Endothelial cell of umbilical vein (primary cell): ENCODE measurements at regions not wholly inside any gene's neighbourhood (a gene's known extent, or its start where the extent isn't known, plus 50 kb on each side); places are given as distances from the start of the nearest gene placed in this dataset.

Experiments
- BruUV-seq: library from RNA; stranded (reverse); fragments of 400-500 nt; replicated peaks from 2 replicates; lab custom pipeline; 2021; lab: Mats Ljungman, UMichigan
- CTCF ChIA-PET: fragments of 300-600, 350-600 bp; sonication (Branson Sonifier 250); formaldehyde crosslinking; loops from one replicate; lab custom pipeline; 2021; ENCODE audit warnings: antibody characterized with exemption, inconsistent platforms; lab: Charles Lee
- POLR2A ChIA-PET: fragments of 300-600, 350-600 bp; sonication (Branson Sonifier 250); formaldehyde crosslinking; loops from one replicate; lab custom pipeline; 2021; ENCODE audit warnings: antibody characterized with exemption, inconsistent platforms; lab: Charles Lee
- DNase-seq: peaks from one replicate; pipeline ENCODE4 v3.0.0-alpha.2; 2011; ENCODE audit warnings: low read depth, low spot score
- FAIRE-seq: peaks from 2 replicates; lab custom pipeline; 2011; peaks lifted over from hg19 to GRCh38; lab: Jason Lieb, UNC
- H2AFZ ChIP-seq: 2 replicates; pipeline ENCODE4 v1.6.0; 2012; ENCODE audit warnings: low read depth, low read length, control low read depth, inconsistent platforms
- H3K27ac ChIP-seq: 2 replicates; pipeline ENCODE4 v1.5.1; 2011; ENCODE audit warnings: low read depth, mild to moderate bottlenecking, control low read depth, low read length, moderate library complexity; ENCODE audit not compliant: insufficient read depth
- H3K27me3 ChIP-seq, 2 experiments: 2 replicates each; pipeline versions ENCODE4 v1.6.0 to v1.6.1; 2011; ENCODE audit warnings: low read length in 2 of 2, mixed read lengths in 1 of 2; ENCODE audit not compliant: control insufficient read depth in 2 of 2, insufficient read depth in 2 of 2
- H3K36me3 ChIP-seq, 2 experiments: 2 replicates in 1 of 2; 3 replicates in 1 of 2; pipeline ENCODE4 v1.5.1; 2011; ENCODE audit warnings: low read length in 2 of 2, mild to moderate bottlenecking in 1 of 2, moderate library complexity in 1 of 2; ENCODE audit not compliant: control insufficient read depth in 2 of 2, insufficient read depth in 2 of 2; ENCODE audit errors: extremely low read depth in 1 of 2
- H3K4me1 ChIP-seq: 3 replicates; pipeline ENCODE4 v1.5.1; 2011; ENCODE audit warnings: mild to moderate bottlenecking, low read length; ENCODE audit not compliant: control insufficient read depth, insufficient read depth; ENCODE audit errors: extremely low read depth
- H3K4me2 ChIP-seq: 2 replicates; pipeline ENCODE4 v1.6.1; 2011; ENCODE audit warnings: low read length, control low read depth, mixed read lengths; ENCODE audit not compliant: insufficient read depth
- H3K4me3 ChIP-seq, 3 experiments: fragments of 200-600 bp in 1 of 3; sonication (generic), shearing (Covaris generic) in 1 of 3; replicated peaks in 1 of 3; 2 replicates each; pipeline ENCODE4 v1.5.1; 2011 to 2016; ENCODE audit warnings: control low read depth in 3 of 3, low read length in 3 of 3, mild to moderate bottlenecking in 2 of 3, inconsistent platforms in 1 of 3, low read depth in 1 of 3, moderate library complexity in 1 of 3; ENCODE audit not compliant: insufficient read depth in 1 of 3
- H3K79me2 ChIP-seq: 2 replicates; pipeline ENCODE4 v1.6.0; 2012; ENCODE audit warnings: low read length, inconsistent platforms; ENCODE audit not compliant: control insufficient read depth, insufficient read depth
- H3K9ac ChIP-seq: replicated peaks from 2 replicates; pipeline ENCODE3; 2011; ENCODE audit warnings: low read length, control low read depth; ENCODE audit not compliant: insufficient read depth; ENCODE audit errors: extremely low read depth
- H3K9me1 ChIP-seq: replicated peaks from 3 replicates; pipeline ENCODE4 v1.6.0; 2011; ENCODE audit warnings: mild to moderate bottlenecking, low read length; ENCODE audit not compliant: control insufficient read depth, insufficient read depth; ENCODE audit errors: extremely low read depth
- H3K9me3 ChIP-seq: replicated peaks from 2 replicates; pipeline ENCODE4 v1.5.1; 2012; ENCODE audit warnings: low read length, inconsistent platforms; ENCODE audit not compliant: control insufficient read depth, insufficient read depth
- H4K20me1 ChIP-seq: replicated peaks from 2 replicates; pipeline ENCODE3; 2011; ENCODE audit warnings: mild to moderate bottlenecking, low read length; ENCODE audit not compliant: control insufficient read depth, insufficient read depth; ENCODE audit errors: extremely low read depth
- CTCF ChIP-seq, 2 donors: IDR thresholded peaks; 1 replicate in 1 of 2; 2 replicates in 1 of 2; pipeline ENCODE4 v1.5.1; 2011; ENCODE audit warnings: low read length in 2 of 2, mild to moderate bottlenecking in 2 of 2, moderate library complexity in 2 of 2, control low read depth in 1 of 2, inconsistent platforms in 1 of 2, low read depth in 1 of 2; ENCODE audit not compliant: insufficient read depth in 1 of 2; ENCODE audit errors: extremely low read depth in 1 of 2
- EZH2 ChIP-seq: IDR thresholded peaks from 2 replicates; pipeline ENCODE4 v1.6.1; 2012; ENCODE audit warnings: borderline replicate concordance, low read depth, mild to moderate bottlenecking, moderate library complexity, low read length, inconsistent platforms; ENCODE audit not compliant: severe bottlenecking
- FOS ChIP-seq: IDR thresholded peaks from 2 replicates; pipeline ENCODE4 v1.6.1; 2011; ENCODE audit warnings: mild to moderate bottlenecking, low read length, moderate library complexity, borderline replicate concordance; ENCODE audit not compliant: insufficient read depth
- GATA2 ChIP-seq: IDR thresholded peaks from 2 replicates; pipeline ENCODE4 v1.7.0; 2011; ENCODE audit warnings: low read depth, mild to moderate bottlenecking, moderate library complexity, mixed read lengths, low read length; ENCODE audit not compliant: insufficient read length, insufficient read depth
- JUN ChIP-seq: IDR thresholded peaks from 2 replicates; pipeline ENCODE4 v1.6.1; 2011; ENCODE audit warnings: borderline replicate concordance, low read depth; ENCODE audit not compliant: insufficient read length, insufficient read depth
- MAX ChIP-seq: IDR thresholded peaks from 2 replicates; pipeline ENCODE4 v1.6.1; 2011; ENCODE audit not compliant: insufficient read depth, insufficient read length
- MYC ChIP-seq: IDR thresholded peaks from one replicate; pipeline ENCODE4 v1.6.1; 2011; ENCODE audit warnings: mild to moderate bottlenecking, low read depth, low read length
- POLR2A ChIP-seq: IDR thresholded peaks from 2 replicates; pipeline ENCODE4 v1.6.1; 2012; ENCODE audit warnings: low read depth, mild to moderate bottlenecking, control low read depth, low read length
- POLR2AphosphoS5 ChIP-seq: IDR thresholded peaks from 2 replicates; pipeline ENCODE4 v1.6.1; 2012; ENCODE audit warnings: low read depth, mild to moderate bottlenecking, control low read depth, low read length, moderate library complexity; ENCODE audit not compliant: insufficient read depth
- dilution Hi-C: fragments of 300-500 bp; cut with MboI; formaldehyde crosslinking; loops from one replicate; pipeline ENCODE4 v1.15.0; 2019; ENCODE audit warnings: low sequenced_read_pairs; ENCODE audit not compliant: extremely low pct_ligation_motif_present
- intact Hi-C: fragments of 100-400 bp; cut with micrococcal nuclease; formaldehyde crosslinking; loops from one replicate; pipeline ENCODE4 v1.10.0; 2022

- Histone ChIP-seq H3K4me2 (no peak overlapping the region), H3K4me3 (no peak overlapping the region), H3K9me3 (no peaks in the 10 kb centered on the region), H2AFZ (no peak overlapping the region), H3K27me3 (no peaks in the 10 kb centered on the region), H3K27ac (no peak overlapping the region), H3K4me1 (no peaks in the 10 kb centered on the region), H3K9me1 (no peaks in the 10 kb centered on the region), H4K20me1 (no peaks in the 10 kb centered on the region), H3K79me2 (no peaks in the 10 kb centered on the region), H3K9ac (no peak overlapping the region), H3K36me3 (no peaks in the 10 kb centered on the region)
- BruUV-seq: no TSS peak
- ChIA-PET CTCF (no interaction called here), POLR2A (no interaction called here)
- DNase-seq (no peak), FAIRE-seq (no peak)
- intact Hi-C loops (no loop called here), dilution Hi-C loops (no loop called here)
- TF ChIP-seq MYC (no peak), POLR2A (no peak), GATA2 (no peak), JUN (no peak), EZH2 (no peak), CTCF (IDR thresholded peaks at IDR 0.05; ENCODE audit: extremely low read depth in 1 of 2, insufficient read depth in 1 of 2, low read depth in 1 of 2, low read length in 2 of 2) (no peak), POLR2AphosphoS5 (no peak), MAX (no peak), FOS (no peak)
These were observed 113.3 kb upstream of the CXCL12 start for GRCh38 chr10:44498222-44498621.
